ENCODE measurements at regions not wholly inside any gene's neighbourhood (a gene's known extent, or its start where the extent isn't known, plus 50 kb on each side); places are given as distances from the start of the nearest gene placed in this dataset.

GRCh38 chr10:121250995-121251764, 347.1 kb downstream of the FGFR2 start:
- H3K4me1 Mint-ChIP-seq = no peaks in the 10 kb centered on the region
- DNase-seq = no peak
- H3K27ac Mint-ChIP-seq = no peak overlapping the region
- H3K9me3 Mint-ChIP-seq = no peaks in the 10 kb centered on the region
- H3K36me3 Mint-ChIP-seq = no peaks in the 10 kb centered on the region
- CTCF ChIA-PET = no interaction called here
- H3K4me3 Mint-ChIP-seq = no peak overlapping the region
- no peaks in the 10 kb centered on the region for H3K27me3 Mint-ChIP-seq

- H3K4me1 Mint-ChIP-seq = no peaks in the 10 kb centered on the region
- no peaks in the 10 kb centered on the region for H3K9me3 Mint-ChIP-seq
- no peaks in the 10 kb centered on the region for H3K27me3 Mint-ChIP-seq
- no peak overlapping the region for H3K27ac Mint-ChIP-seq
- CTCF ChIA-PET = no interaction called here
- DNase-seq = no peak
- H3K4me3 Mint-ChIP-seq = no peak overlapping the region
- no peaks in the 10 kb centered on the region for H3K36me3 Mint-ChIP-seq
These were observed 345.5 kb downstream of the FGFR2 start for GRCh38 chr10:121252756-121253155.

DNA sequence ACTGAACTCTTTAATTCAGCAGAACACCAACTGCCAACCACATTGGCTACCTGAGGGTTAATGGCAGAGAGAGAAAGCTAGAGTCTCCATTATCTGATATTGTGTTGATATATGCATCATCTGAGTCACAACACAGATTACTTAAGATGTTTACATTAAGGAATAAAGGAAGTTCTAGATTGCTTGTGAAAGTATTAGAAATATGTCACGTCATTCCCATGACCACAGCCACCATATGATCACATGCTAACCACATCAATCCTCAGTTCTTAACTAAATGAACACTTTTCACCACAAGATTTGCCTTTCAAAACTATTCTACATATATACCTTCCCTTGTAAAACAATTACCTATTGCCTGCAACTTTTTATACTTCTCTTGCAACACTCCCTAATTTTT, 337.9 kb downstream of the FGFR2 start:
- CTCF ChIA-PET = no interaction called here
- H3K36me3 Mint-ChIP-seq = no peaks in the 10 kb centered on the region

DNA sequence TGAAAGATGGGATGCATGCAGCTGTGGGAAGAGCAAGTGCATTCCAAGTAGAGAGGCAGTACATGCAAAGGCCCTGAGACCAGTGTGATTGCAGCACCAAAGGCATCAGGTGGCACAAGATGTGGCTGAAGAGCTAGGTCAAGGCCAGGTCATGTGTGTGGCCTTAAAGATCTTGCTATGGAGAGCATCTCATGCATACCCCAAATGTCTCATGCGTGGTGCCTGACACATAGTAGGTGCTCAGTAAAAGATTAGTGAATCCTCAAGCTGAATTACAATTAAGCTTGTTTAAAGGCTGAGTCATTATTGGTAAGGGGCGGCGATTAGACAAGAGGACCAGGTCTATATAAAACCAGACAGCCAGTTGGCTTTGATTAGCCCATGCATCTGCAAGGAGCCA, 336.6 kb downstream of the FGFR2 start:
- Mint-ChIP-seq H3K27me3 (no peaks in the 10 kb centered on the region), H3K36me3 (no peaks in the 10 kb centered on the region), H3K27ac (no peak overlapping the region), H3K4me3 (no peak overlapping the region), H3K4me1 (no peaks in the 10 kb centered on the region), H3K9me3 (no peaks in the 10 kb centered on the region)
- DNase-seq = no peak
- CTCF ChIA-PET = no interaction called here

More for the DNA sequence above, 337.9 kb downstream of the FGFR2 start:
- Mint-ChIP-seq H3K9me3 (no peaks in the 10 kb centered on the region), H3K4me3 (no peak overlapping the region), H3K4me1 (no peaks in the 10 kb centered on the region), H3K27ac (no peak overlapping the region), H3K27me3 (no peaks in the 10 kb centered on the region)
- DNase-seq = no peak

GRCh38 chr10:121262774-121263430, 335.3 kb downstream of the FGFR2 start:
- Mint-ChIP-seq H3K27me3 (no peaks in the 10 kb centered on the region), H3K36me3 (no peaks in the 10 kb centered on the region), H3K9me3 (peaks cover 2% of the 10 kb centered on the region), H3K4me1 (no peaks in the 10 kb centered on the region), H3K4me3 (no peak overlapping the region), H3K27ac (no peak overlapping the region)
- no peak for DNase-seq
- CTCF ChIA-PET = no interaction called here

GRCh38 chr10:121263431-121263783, 334.8 kb downstream of the FGFR2 start:
- H3K4me1 Mint-ChIP-seq = no peaks in the 10 kb centered on the region
- peaks cover 2% of the 10 kb centered on the region for H3K9me3 Mint-ChIP-seq
- H3K36me3 Mint-ChIP-seq = no peaks in the 10 kb centered on the region
- CTCF ChIA-PET = no interaction called here
- no peaks in the 10 kb centered on the region for H3K27me3 Mint-ChIP-seq
- no peak for DNase-seq
- H3K4me3 Mint-ChIP-seq = no peak overlapping the region
- H3K27ac Mint-ChIP-seq = no peak overlapping the region

GRCh38 chr10:121265360-121266123, 332.7 kb downstream of the FGFR2 start:
- CTCF ChIA-PET = no interaction called here
- H3K9me3 Mint-ChIP-seq = peaks cover 2% of the 10 kb centered on the region

GRCh38 chr10:121266370-121266769, 331.9 kb downstream of the FGFR2 start:
- no peak overlapping the region for H3K4me3 Mint-ChIP-seq
- H3K4me1 Mint-ChIP-seq = no peaks in the 10 kb centered on the region
- CTCF ChIA-PET = no interaction called here
- H3K27ac Mint-ChIP-seq = no peak overlapping the region
- DNase-seq = no peak
- no peaks in the 10 kb centered on the region for H3K36me3 Mint-ChIP-seq
- H3K27me3 Mint-ChIP-seq = no peaks in the 10 kb centered on the region
- H3K9me3 Mint-ChIP-seq = peaks cover 2% of the 10 kb centered on the region

More at GRCh38 chr10:121265360-121266123, 332.7 kb downstream of the FGFR2 start:
- no peak overlapping the region for H3K27ac Mint-ChIP-seq
- H3K36me3 Mint-ChIP-seq = no peaks in the 10 kb centered on the region
- H3K4me3 Mint-ChIP-seq = no peak overlapping the region
- DNase-seq = no peak
- H3K4me1 Mint-ChIP-seq = no peaks in the 10 kb centered on the region
- no peaks in the 10 kb centered on the region for H3K27me3 Mint-ChIP-seq

DNA sequence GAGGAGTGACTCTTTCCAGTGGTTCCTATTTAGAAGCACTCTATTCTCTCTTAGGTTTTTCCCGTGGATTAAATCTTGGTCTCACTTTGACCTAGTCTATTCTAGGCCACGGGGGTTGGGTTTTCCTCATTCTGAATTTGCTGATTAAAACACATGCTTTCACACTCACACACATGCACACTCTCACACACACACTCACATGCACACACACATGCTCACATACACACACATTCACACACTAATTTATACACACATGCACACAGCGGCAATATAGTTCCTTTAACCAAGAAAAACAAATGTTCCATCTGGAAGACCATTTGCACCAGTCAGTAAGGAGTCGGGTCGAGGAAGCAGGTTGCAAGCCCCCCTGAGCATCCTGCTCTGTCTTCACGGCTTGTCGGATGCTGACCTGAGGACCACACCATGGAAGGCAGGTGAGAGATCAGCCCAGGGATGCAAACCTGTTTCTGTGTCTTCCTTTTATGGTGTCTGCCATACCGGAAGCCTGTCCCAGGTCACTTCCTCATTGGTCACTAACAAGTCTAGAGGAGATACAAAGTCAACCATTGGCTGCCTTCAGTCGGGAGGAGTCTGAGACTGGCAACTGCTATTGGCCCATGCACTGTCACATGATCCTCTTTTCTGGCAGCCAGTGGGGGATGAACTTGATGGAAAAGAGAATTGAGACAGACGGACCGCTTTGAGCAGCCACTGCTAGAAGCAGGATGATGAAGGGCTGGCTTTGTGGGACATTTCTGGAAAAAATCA, 330.8 kb downstream of the FGFR2 start:
- Mint-ChIP-seq H3K4me1 (no peaks in the 10 kb centered on the region), H3K27ac (no peak overlapping the region), H3K27me3 (no peaks in the 10 kb centered on the region), H3K9me3 (peaks cover 2% of the 10 kb centered on the region), H3K36me3 (no peaks in the 10 kb centered on the region), H3K4me3 (no peak overlapping the region)
- DNase-seq = no peak
- CTCF ChIA-PET = no interaction called here

GRCh38 chr10:121268363-121268762, 329.9 kb downstream of the FGFR2 start:
- H3K27ac Mint-ChIP-seq = no peak overlapping the region

GRCh38 chr10:121268863-121269432, 329.3 kb downstream of the FGFR2 start:
- Mint-ChIP-seq H3K27ac (no peak overlapping the region), H3K4me1 (no peaks in the 10 kb centered on the region), H3K36me3 (no peaks in the 10 kb centered on the region), H3K4me3 (no peak overlapping the region), H3K9me3 (peaks cover 2% of the 10 kb centered on the region), H3K27me3 (no peaks in the 10 kb centered on the region)
- CTCF ChIA-PET = no interaction called here
- DNase-seq = no peak

More at GRCh38 chr10:121268363-121268762, 329.9 kb downstream of the FGFR2 start:
- CTCF ChIA-PET = no interaction called here
- no peak overlapping the region for H3K4me3 Mint-ChIP-seq
- H3K27me3 Mint-ChIP-seq = no peaks in the 10 kb centered on the region
- H3K36me3 Mint-ChIP-seq = no peaks in the 10 kb centered on the region
- DNase-seq = no peak
- H3K9me3 Mint-ChIP-seq = peaks cover 2% of the 10 kb centered on the region
- no peaks in the 10 kb centered on the region for H3K4me1 Mint-ChIP-seq

GRCh38 chr10:121270906-121271305, 327.3 kb downstream of the FGFR2 start:
- H3K27me3 Mint-ChIP-seq = no peaks in the 10 kb centered on the region
- no peaks in the 10 kb centered on the region for H3K36me3 Mint-ChIP-seq
- no peaks in the 10 kb centered on the region for H3K4me1 Mint-ChIP-seq
- DNase-seq = no peak
- peaks cover 2% of the 10 kb centered on the region for H3K9me3 Mint-ChIP-seq
- H3K27ac Mint-ChIP-seq = no peak overlapping the region
- CTCF ChIA-PET = no interaction called here
- H3K4me3 Mint-ChIP-seq = no peak overlapping the region

- CTCF ChIA-PET = no interaction called here
- Mint-ChIP-seq H3K4me3 (no peak overlapping the region), H3K27me3 (no peaks in the 10 kb centered on the region), H3K4me1 (no peaks in the 10 kb centered on the region), H3K9me3 (peaks cover 6% of the 10 kb centered on the region), H3K27ac (no peak overlapping the region), H3K36me3 (no peaks in the 10 kb centered on the region)
- no peak for DNase-seq
These were observed 322.2 kb downstream of the FGFR2 start for GRCh38 chr10:121276046-121276445.

DNA sequence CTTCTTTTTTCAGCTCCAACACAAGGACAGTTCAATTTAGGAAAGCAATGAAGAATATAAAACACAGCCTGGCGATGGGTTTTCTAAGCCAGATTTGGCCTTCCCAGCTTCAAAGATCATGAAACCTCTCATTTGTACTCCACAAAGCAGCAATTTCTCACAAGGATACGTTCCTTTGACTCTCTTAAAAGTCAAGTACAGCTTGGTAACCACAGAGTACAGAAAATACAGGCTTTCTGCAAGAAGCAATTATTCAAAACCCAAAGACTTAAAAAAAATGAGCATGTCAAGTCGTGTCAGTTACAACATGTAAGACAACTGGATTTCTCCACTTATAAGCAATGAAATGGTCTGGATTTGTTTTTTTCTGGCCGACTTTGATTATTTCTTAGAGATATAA, 321.4 kb downstream of the FGFR2 start:
- no peaks in the 10 kb centered on the region for H3K36me3 Mint-ChIP-seq
- H3K27me3 Mint-ChIP-seq = no peaks in the 10 kb centered on the region
- no peak for DNase-seq
- peaks cover 6% of the 10 kb centered on the region for H3K9me3 Mint-ChIP-seq
- H3K4me1 Mint-ChIP-seq = no peaks in the 10 kb centered on the region
- CTCF ChIA-PET = no interaction called here
- H3K4me3 Mint-ChIP-seq = no peak overlapping the region
- H3K27ac Mint-ChIP-seq = no peak overlapping the region

Measured in activated naive CD4-positive, alpha-beta T cell treated with anti-CD3 and anti-CD28 coated beads, Interleukin-2, amount 10 ng/mL, durations not matched to agents 7 days and 5 days (primary cell).